Hepatocyte (in vitro differentiated cells): ENCODE measurements at regions not wholly inside any gene's neighbourhood (a gene's known extent, or its start where the extent isn't known, plus 50 kb on each side); places are given as distances from the start of the nearest gene placed in this dataset.
"Not testable (repeated sequence)": the region's sequence is repeated elsewhere in the genome, so short reads cannot be mapped to it uniquely, and the experiment has no call there.

ENCODE experiments used
- DNase-seq: peaks from one replicate; pipeline ENCODE4 v3.0.0-alpha.2; 2016; ENCODE audit warnings: low spot score
- H2AFZ ChIP-seq: fragments of 200-600 bp; sonication (generic); 2 replicates; pipeline ENCODE4 v1.6.0; 2016; ENCODE audit warnings: antibody characterized with exemption, mild to moderate bottlenecking
- H3K27ac ChIP-seq: fragments of 200-600 bp; sonication (generic); 2 replicates; pipeline ENCODE4 v1.5.1; 2016; ENCODE audit warnings: mild to moderate bottlenecking
- H3K27me3 ChIP-seq: fragments of 200-600 bp; sonication (generic); 2 replicates; pipeline ENCODE4 v1.6.1; 2016
- H3K36me3 ChIP-seq: fragments of 200-600 bp; sonication (generic); replicated peaks from 2 replicates; pipeline ENCODE4 v1.5.1; 2016; ENCODE audit warnings: low read depth; ENCODE audit not compliant: insufficient read depth
- H3K4me1 ChIP-seq: fragments of 200-600 bp; sonication (generic); 2 replicates; pipeline ENCODE4 v1.5.1; 2016; ENCODE audit warnings: mild to moderate bottlenecking, moderate library complexity; ENCODE audit not compliant: insufficient read depth
- H3K4me2 ChIP-seq: fragments of 200-600 bp; sonication (generic); 2 replicates; pipeline ENCODE4 v1.6.0; 2016
- H3K4me3 ChIP-seq: fragments of 200-600 bp; sonication (generic); 2 replicates; pipeline ENCODE4 v1.5.1; 2016; ENCODE audit warnings: mild to moderate bottlenecking
- H3K79me2 ChIP-seq: fragments of 200-600 bp; sonication (generic); 2 replicates; pipeline ENCODE4 v1.6.0; 2017; ENCODE audit warnings: mild to moderate bottlenecking
- H3K9me2 ChIP-seq: fragments of 200-600 bp; sonication (generic); replicated peaks from 2 replicates; pipeline ENCODE4 v1.6.0; 2017; ENCODE audit warnings: mild to moderate bottlenecking; ENCODE audit not compliant: insufficient read depth
- H3K9me3 ChIP-seq: fragments of 200-600 bp; sonication (generic); 2 replicates; pipeline ENCODE4 v1.5.1; 2016; ENCODE audit warnings: low read depth, mild to moderate bottlenecking
- H4K20me1 ChIP-seq: fragments of 200-600 bp; sonication (generic); 2 replicates; pipeline ENCODE4 v1.6.0; 2016; ENCODE audit warnings: mild to moderate bottlenecking; ENCODE audit not compliant: insufficient read depth, poor library complexity, severe bottlenecking
- EZH2 ChIP-seq: fragments of 200-600 bp; sonication (generic); IDR thresholded peaks from 2 replicates; pipeline ENCODE4 v1.6.1; 2016; ENCODE audit warnings: antibody characterized with exemption, mild to moderate bottlenecking, borderline replicate concordance
- EZH2phosphoT487 ChIP-seq: fragments of 200-600 bp; sonication (generic); IDR thresholded peaks from one replicate; pipeline ENCODE4 v1.6.1; 2018; ENCODE audit warnings: antibody characterized with exemption, mild to moderate bottlenecking, low read depth, moderate library complexity; ENCODE audit not compliant: unreplicated experiment, severe bottlenecking
- WGBS: methylation state at CpG from one replicate; pipeline ENCODE4 v1.1.6; 2016; ENCODE audit warnings: low lambda C conversion rate; ENCODE audit errors: missing lambda C conversion rate; 5-methylcytosine and 5-hydroxymethylcytosine counted together
- TF ChIP-seq, protein P1 (sequence below): fragments of 200-600 bp; sonication (generic); IDR thresholded peaks from 2 replicates; pipeline ENCODE4 v1.5.1; 2016; ENCODE audit warnings: antibody characterized with exemption, mild to moderate bottlenecking; ENCODE audit not compliant: poor library complexity

GRCh38 chr17:77804796-77805426 is 153.6 kb upstream of the TNRC6C start:
- no peaks in the 10 kb centered on the region for H3K36me3 ChIP-seq
- H3K27me3 ChIP-seq, result peaks cover 12% of the 10 kb centered on the region
- no peak overlapping the region for H3K27ac ChIP-seq
- TF ChIP-seq EZH2 (no peak), EZH2phosphoT487 (no peak)
- TF ChIP-seq, protein P1, sequence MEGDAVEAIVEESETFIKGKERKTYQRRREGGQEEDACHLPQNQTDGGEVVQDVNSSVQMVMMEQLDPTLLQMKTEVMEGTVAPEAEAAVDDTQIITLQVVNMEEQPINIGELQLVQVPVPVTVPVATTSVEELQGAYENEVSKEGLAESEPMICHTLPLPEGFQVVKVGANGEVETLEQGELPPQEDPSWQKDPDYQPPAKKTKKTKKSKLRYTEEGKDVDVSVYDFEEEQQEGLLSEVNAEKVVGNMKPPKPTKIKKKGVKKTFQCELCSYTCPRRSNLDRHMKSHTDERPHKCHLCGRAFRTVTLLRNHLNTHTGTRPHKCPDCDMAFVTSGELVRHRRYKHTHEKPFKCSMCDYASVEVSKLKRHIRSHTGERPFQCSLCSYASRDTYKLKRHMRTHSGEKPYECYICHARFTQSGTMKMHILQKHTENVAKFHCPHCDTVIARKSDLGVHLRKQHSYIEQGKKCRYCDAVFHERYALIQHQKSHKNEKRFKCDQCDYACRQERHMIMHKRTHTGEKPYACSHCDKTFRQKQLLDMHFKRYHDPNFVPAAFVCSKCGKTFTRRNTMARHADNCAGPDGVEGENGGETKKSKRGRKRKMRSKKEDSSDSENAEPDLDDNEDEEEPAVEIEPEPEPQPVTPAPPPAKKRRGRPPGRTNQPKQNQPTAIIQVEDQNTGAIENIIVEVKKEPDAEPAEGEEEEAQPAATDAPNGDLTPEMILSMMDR, result no peak
- H3K4me1 ChIP-seq, result no peaks in the 10 kb centered on the region
- no peaks in the 10 kb centered on the region for H3K79me2 ChIP-seq
- no peaks in the 10 kb centered on the region for H3K9me3 ChIP-seq
- no peaks in the 10 kb centered on the region for H3K9me2 ChIP-seq
- 83% methylated on average over 21 of the region's 21 CpGs for WGBS
- DNase-seq, result no peak
- H2AFZ ChIP-seq, result no peak overlapping the region
- no peak overlapping the region for H3K4me2 ChIP-seq
- H4K20me1 ChIP-seq, result no peaks in the 10 kb centered on the region
- H3K4me3 ChIP-seq, result no peak overlapping the region

GRCh38 chr17:77805970-77806369 is 152.5 kb upstream of the TNRC6C start:
- H3K36me3 ChIP-seq, H3K4me3 ChIP-seq, H3K4me1 ChIP-seq, H4K20me1 ChIP-seq, H3K4me2 ChIP-seq, H3K79me2 ChIP-seq, H2AFZ ChIP-seq, H3K9me3 ChIP-seq, DNase-seq, H3K27ac ChIP-seq, H3K9me2 ChIP-seq: not testable (repeated sequence)
- H3K27me3 ChIP-seq, result peaks cover 12% of the 10 kb centered on the region
- WGBS, result 92% methylated on average over 6 of the region's 6 CpGs

DNA sequence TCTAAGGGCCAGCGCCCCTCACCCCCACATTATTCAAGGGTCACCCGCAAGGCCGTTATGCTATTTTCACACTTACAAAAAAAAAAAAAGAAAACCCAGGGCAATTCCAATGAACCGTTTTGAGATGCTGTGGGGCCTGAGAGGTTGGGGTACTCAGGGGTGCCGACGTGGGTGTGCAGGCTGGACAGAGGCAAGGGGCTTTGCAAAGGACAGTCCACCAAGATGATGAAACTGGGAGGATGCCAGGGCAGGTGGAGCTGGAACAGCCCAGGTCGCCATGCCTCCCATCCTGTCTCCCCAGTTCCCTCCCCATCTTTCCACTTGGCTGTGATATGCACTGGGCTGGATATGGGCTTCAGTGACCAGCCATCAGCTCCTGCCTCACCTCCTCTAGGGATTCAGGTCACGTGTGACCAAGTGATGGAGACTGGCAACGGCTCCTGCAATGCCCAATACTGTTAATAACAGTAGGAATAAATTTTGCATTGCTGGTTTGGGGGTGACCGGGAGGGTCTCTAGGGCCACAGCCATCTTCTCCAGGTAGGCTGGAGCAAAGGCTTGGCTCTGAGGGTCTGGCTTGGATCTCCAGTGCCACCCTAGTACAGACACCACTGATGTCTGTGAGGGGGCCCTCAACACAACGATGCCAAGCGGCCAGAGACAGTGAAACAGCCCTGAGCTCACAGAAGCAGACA is 151.3 kb upstream of the TNRC6C start:
- no peaks in the 10 kb centered on the region for H4K20me1 ChIP-seq
- no peak overlapping the region for H2AFZ ChIP-seq
- TF ChIP-seq EZH2phosphoT487 (no peak), EZH2 (no peak)
- TF ChIP-seq, protein P1, result no peak
- H3K4me2 ChIP-seq, result no peak overlapping the region
- H3K27ac ChIP-seq, result no peak overlapping the region
- DNase-seq, result no peak
- WGBS, result 88% methylated on average over 12 of the region's 12 CpGs
- H3K27me3 ChIP-seq, result peaks cover 7% of the 10 kb centered on the region
- no peak overlapping the region for H3K4me3 ChIP-seq
- no peaks in the 10 kb centered on the region for H3K4me1 ChIP-seq
- no peaks in the 10 kb centered on the region for H3K36me3 ChIP-seq
- H3K79me2 ChIP-seq, result no peaks in the 10 kb centered on the region
- no peaks in the 10 kb centered on the region for H3K9me3 ChIP-seq
- H3K9me2 ChIP-seq, result no peaks in the 10 kb centered on the region

GRCh38 chr17:77807746-77808441 is 150.6 kb upstream of the TNRC6C start:
- no peak for DNase-seq
- no peak overlapping the region for H3K27ac ChIP-seq
- WGBS, result 83% methylated on average over 7 of the region's 7 CpGs
- H3K27me3 ChIP-seq, result peaks cover under 1% of the 10 kb centered on the region
- H3K9me3 ChIP-seq, result no peaks in the 10 kb centered on the region
- H3K4me1 ChIP-seq, result no peaks in the 10 kb centered on the region
- H2AFZ ChIP-seq, result no peak overlapping the region
- no peaks in the 10 kb centered on the region for H3K36me3 ChIP-seq
- no peaks in the 10 kb centered on the region for H3K9me2 ChIP-seq
- no peaks in the 10 kb centered on the region for H3K79me2 ChIP-seq
- no peaks in the 10 kb centered on the region for H4K20me1 ChIP-seq
- TF ChIP-seq, protein P1, result no peak
- no peak for TF ChIP-seq EZH2phosphoT487
- no peak for TF ChIP-seq EZH2
- H3K4me3 ChIP-seq, result no peak overlapping the region
- no peak overlapping the region for H3K4me2 ChIP-seq
